DOHH2 (cell line): ENCODE measurements at regions not wholly inside any gene's neighbourhood (a gene's known extent, or its start where the extent isn't known, plus 50 kb on each side); places are given as distances from the start of the nearest gene placed in this dataset.

ENCODE experiments used
- H3F3A ChIP-seq: fragments of 200-600 bp; sonication (generic), shearing (Covaris generic); 2 replicates; pipeline ENCODE4 v1.6.0; 2016; ENCODE audit warnings: antibody characterized with exemption, mild to moderate bottlenecking; ENCODE audit not compliant: control insufficient read depth, insufficient read depth
- H3K27ac ChIP-seq: fragments of 200-600 bp; sonication (generic); 2 replicates; pipeline ENCODE4 v1.5.1; 2014; ENCODE audit warnings: low read depth, mild to moderate bottlenecking, low read length, moderate library complexity
- H3K27me3 ChIP-seq: fragments of 200-600 bp; sonication (generic); 2 replicates; pipeline ENCODE4 v1.6.1; 2014; ENCODE audit warnings: mild to moderate bottlenecking, low read length, mixed read lengths; ENCODE audit not compliant: control insufficient read depth
- H3K36me3 ChIP-seq: fragments of 200-600 bp; sonication (generic); 2 replicates; pipeline ENCODE4 v1.6.1; 2014; ENCODE audit warnings: mild to moderate bottlenecking, low read length, moderate library complexity, mixed read lengths; ENCODE audit not compliant: control insufficient read depth
- H3K4me1 ChIP-seq: fragments of 200-600 bp; sonication (generic); 2 replicates; pipeline ENCODE4 v1.6.1; 2014; ENCODE audit warnings: mild to moderate bottlenecking, low read length, mixed read lengths; ENCODE audit not compliant: control insufficient read depth
- H3K4me2 ChIP-seq: fragments of 200-600 bp; sonication (generic); 2 replicates; pipeline ENCODE4 v1.6.0; 2014; ENCODE audit warnings: mild to moderate bottlenecking, low read length, moderate library complexity
- H3K4me3 ChIP-seq: fragments of 200-600 bp; sonication (generic); 2 replicates; pipeline ENCODE4 v1.5.1; 2014; ENCODE audit warnings: mild to moderate bottlenecking, low read length, mixed read lengths
- H3K79me2 ChIP-seq: fragments of 200-600 bp; sonication (generic); 2 replicates; pipeline ENCODE4 v1.6.1; 2014; ENCODE audit warnings: mild to moderate bottlenecking, low read length, mixed read lengths; ENCODE audit not compliant: control insufficient read depth
- H3K9me2 ChIP-seq: fragments of 200-600 bp; sonication (generic); replicated peaks from 2 replicates; pipeline ENCODE4 v1.6.1; 2014; ENCODE audit warnings: mild to moderate bottlenecking, low read length, mixed read lengths; ENCODE audit not compliant: control insufficient read depth
- H3K9me3 ChIP-seq: fragments of 200-600 bp; sonication (generic); 2 replicates; pipeline ENCODE4 v1.6.1; 2014; ENCODE audit warnings: antibody characterized with exemption, low read length, mixed read lengths; ENCODE audit not compliant: control insufficient read depth, insufficient read depth
- H4K20me1 ChIP-seq: fragments of 200-600 bp; sonication (generic); 2 replicates; pipeline ENCODE4 v1.6.0; 2014; ENCODE audit warnings: low read depth, mild to moderate bottlenecking, antibody characterized with exemption, low read length, moderate library complexity; ENCODE audit not compliant: control insufficient read depth, insufficient read depth
- CTCF ChIP-seq: fragments of 200-600 bp; sonication (generic); IDR thresholded peaks from one replicate; pipeline ENCODE4 v1.5.1; 2014; ENCODE audit warnings: antibody characterized with exemption, mild to moderate bottlenecking, low read depth, low read length; ENCODE audit not compliant: poor library complexity, severe bottlenecking
- EZH2phosphoT487 ChIP-seq: fragments of 200-600 bp; sonication (generic); IDR thresholded peaks from 2 replicates; pipeline ENCODE4 v1.6.1; 2017; ENCODE audit warnings: borderline replicate concordance, mild to moderate bottlenecking, antibody characterized with exemption, low read length, moderate library complexity, mixed read lengths

- Histone ChIP-seq H3K27ac (no peak overlapping the region), H3K9me3 (no peaks in the 10 kb centered on the region), H3K36me3 (no peaks in the 10 kb centered on the region), H3K4me1 (no peaks in the 10 kb centered on the region), H4K20me1 (no peaks in the 10 kb centered on the region), H3K4me3 (no peak overlapping the region), H3K9me2 (no peaks in the 10 kb centered on the region), H3K79me2 (no peaks in the 10 kb centered on the region), H3K4me2 (no peak overlapping the region), H3F3A (no peaks in the 10 kb centered on the region), H3K27me3 (no peaks in the 10 kb centered on the region; the same call in 1 of the 2 replicates)
- TF ChIP-seq CTCF (no peak), EZH2phosphoT487 (no peak)
Observed at GRCh38 chr14:55756078-55756477, 176.1 kb downstream of the KTN1 start.

GRCh38 chr14:55756557-55756956, 176.6 kb downstream of the KTN1 start:
- Histone ChIP-seq H3K36me3 (no peaks in the 10 kb centered on the region), H3F3A (no peaks in the 10 kb centered on the region), H3K4me3 (no peak overlapping the region), H3K27ac (no peak overlapping the region), H4K20me1 (no peaks in the 10 kb centered on the region), H3K79me2 (no peaks in the 10 kb centered on the region), H3K4me1 (no peaks in the 10 kb centered on the region), H3K4me2 (no peak overlapping the region), H3K9me3 (no peaks in the 10 kb centered on the region), H3K27me3 (no peaks in the 10 kb centered on the region; the same call in 1 of the 2 replicates), H3K9me2 (no peaks in the 10 kb centered on the region)
- TF ChIP-seq CTCF (no peak), EZH2phosphoT487 (no peak)

GRCh38 chr14:55758796-55759195, 178.8 kb downstream of the KTN1 start:
- Histone ChIP-seq H3F3A (no peaks in the 10 kb centered on the region), H3K4me1 (no peaks in the 10 kb centered on the region), H3K9me3 (no peaks in the 10 kb centered on the region), H3K27ac (no peak overlapping the region), H3K4me3 (no peak overlapping the region), H3K27me3 (no peaks in the 10 kb centered on the region; the same call in none of the 2 replicates), H3K9me2 (no peaks in the 10 kb centered on the region), H3K79me2 (no peaks in the 10 kb centered on the region), H4K20me1 (no peaks in the 10 kb centered on the region), H3K36me3 (no peaks in the 10 kb centered on the region), H3K4me2 (no peak overlapping the region)
- TF ChIP-seq EZH2phosphoT487 (no peak), CTCF (no peak)
